AG04450 (cell line): ENCODE measurements at regions not wholly inside any gene's neighbourhood (a gene's known extent, or its start where the extent isn't known, plus 50 kb on each side); places are given as distances from the start of the nearest gene placed in this dataset.

Experiments used
- CTCF ChIA-PET: fragments of 300-600, 350-600 bp; formaldehyde crosslinking; extraction: SDS; loops from one replicate; lab custom pipeline; 2022; ENCODE audit warnings: antibody characterized with exemption, inconsistent platforms; lab: Charles Lee
- POLR2A ChIA-PET: fragments of 350-600 bp; formaldehyde crosslinking; extraction: SDS; loops from one replicate; lab custom pipeline; 2021; ENCODE audit warnings: antibody characterized with exemption, inconsistent platforms; lab: Yijun Ruan, JAX
- DNase-seq: peaks from one replicate; pipeline ENCODE4 v3.0.0-alpha.2; 2011; ENCODE audit warnings: low read depth, low spot score
- H3K27ac ChIP-seq: one replicate; pipeline ENCODE4 v1.5.1; 2012; ENCODE audit warnings: low read depth, low read length, control low read depth
- H3K27me3 ChIP-seq: one replicate; pipeline ENCODE4 v1.6.0; 2012; ENCODE audit warnings: low read length; ENCODE audit not compliant: control insufficient read depth, insufficient read depth
- H3K4me3 ChIP-seq: 2 replicates; pipeline ENCODE4 v1.5.1; 2011; ENCODE audit warnings: mild to moderate bottlenecking, low read depth, low read length, control low read depth
- H3K9me3 ChIP-seq: 2 replicates; pipeline ENCODE4 v1.5.1; 2012; ENCODE audit warnings: low read length; ENCODE audit not compliant: control insufficient read depth, insufficient read depth
- CTCF ChIP-seq: IDR thresholded peaks from 2 replicates; pipeline ENCODE4 v1.5.1; 2011; ENCODE audit warnings: low read depth, low read length, control low read depth, inconsistent platforms

- ChIA-PET POLR2A (no interaction called here), CTCF (interaction anchor here (0.5 to 10.5 kb wide), 5 partner anchors 9 to 492 kb away, joined by 3 to 116 read pairs (median 3); no protein-coding TSS in a partner anchor)
- no peak for DNase-seq
- H3K4me3 ChIP-seq, result no peak overlapping the region
- H3K27ac ChIP-seq, result no peak overlapping the region
- no peak for TF ChIP-seq CTCF
- H3K27me3 ChIP-seq, result no peaks in the 10 kb centered on the region
- H3K9me3 ChIP-seq, result no peaks in the 10 kb centered on the region
Observed at GRCh38 chr20:1806456-1806855, 88.8 kb upstream of the SIRPA start.

GRCh38 chr20:1805816-1806215 lies 89.4 kb upstream of the SIRPA start:
- H3K9me3 ChIP-seq, result no peaks in the 10 kb centered on the region
- DNase-seq, result no peak
- H3K27ac ChIP-seq, result no peak overlapping the region
- no peak for TF ChIP-seq CTCF
- no peak overlapping the region for H3K4me3 ChIP-seq
- no peaks in the 10 kb centered on the region for H3K27me3 ChIP-seq
- CTCF ChIA-PET, result interaction anchor here (0.9 to 10.5 kb wide), 5 partner anchors 29 to 402 kb away, joined by 3 to 116 read pairs (median 3); no protein-coding TSS in a partner anchor
- POLR2A ChIA-PET, result interaction anchor here (0.6 kb wide), 1 partner anchor 8 kb away, joined by 3 read pairs; no protein-coding TSS in a partner anchor

- H3K27me3 ChIP-seq, result no peaks in the 10 kb centered on the region
- H3K27ac ChIP-seq, result no peak overlapping the region
- DNase-seq, result no peak
- no peaks in the 10 kb centered on the region for H3K9me3 ChIP-seq
- ChIA-PET POLR2A (interaction anchor here (0.6 kb wide), 1 partner anchor 8 kb away, joined by 3 read pairs; no protein-coding TSS in a partner anchor), CTCF (interaction anchor here (1.0 to 10.5 kb wide), 3 partner anchors 28 to 301 kb away, joined by 3 to 116 read pairs (median 9); no protein-coding TSS in a partner anchor)
- TF ChIP-seq CTCF, result no peak
- H3K4me3 ChIP-seq, result no peak overlapping the region
Observed at GRCh38 chr20:1805161-1805581, 90.0 kb upstream of the SIRPA start.

GRCh38 chr20:1804554-1804956 lies 90.7 kb upstream of the SIRPA start:
- no peak for TF ChIP-seq CTCF
- ChIA-PET CTCF (interaction anchor here (1.0 to 10.5 kb wide), 4 partner anchors 27 to 301 kb away, joined by 3 to 116 read pairs (median 7); no protein-coding TSS in a partner anchor), POLR2A (no interaction called here)
- Histone ChIP-seq H3K4me3 (no peak overlapping the region), H3K27me3 (no peaks in the 10 kb centered on the region), H3K9me3 (no peaks in the 10 kb centered on the region), H3K27ac (no peak overlapping the region)
- no peak for DNase-seq

- H3K27ac ChIP-seq, result no peak overlapping the region
- CTCF ChIA-PET, result interaction anchor here (0.6 to 10.5 kb wide), 5 partner anchors 25 to 367 kb away, joined by 3 to 116 read pairs (median 5); no protein-coding TSS in a partner anchor
- peak overlapping the region; percentile 58 for H3K4me3 ChIP-seq
- POLR2A ChIA-PET, result no interaction called here
- 0 out of 2 replicates have a peak, but pooled peaks have one; percentile 1 for TF ChIP-seq CTCF
- H3K27me3 ChIP-seq, result no peaks in the 10 kb centered on the region
- no peak for DNase-seq
- no peaks in the 10 kb centered on the region for H3K9me3 ChIP-seq
Observed at GRCh38 chr20:1803932-1804501, 91.2 kb upstream of the SIRPA start.
